Spleen (tissue), 11 donors: ENCODE measurements at regions not wholly inside any gene's neighbourhood (a gene's known extent, or its start where the extent isn't known, plus 50 kb on each side); places are given as distances from the start of the nearest gene placed in this dataset.

Source experiments
- DNase-seq: peaks from one replicate; pipeline ENCODE4 v3.0.0-alpha.2; 2020
- H3K27ac ChIP-seq, 8 donors: fragments of 200-600 bp; sonication (generic) in 7 of 8; 1 replicate in 4 of 8; 2 replicates in 4 of 8; pipeline versions ENCODE4 v1.5.0 to v1.8.0; 2016 to 2021; ENCODE audit warnings: inconsistent platforms in 4 of 8, mild to moderate bottlenecking in 4 of 8, moderate library complexity in 1 of 8
- H3K27me3 ChIP-seq, 7 donors: fragments of 200-600 bp; sonication (generic) in 6 of 7; replicated peaks in 1 of 7; 1 replicate in 4 of 7; 2 replicates in 3 of 7; pipeline versions ENCODE4 v1.5.0 to v1.8.0; 2016 to 2021; ENCODE audit warnings: inconsistent platforms in 3 of 7, mild to moderate bottlenecking in 1 of 7
- H3K36me3 ChIP-seq, 6 donors: fragments of 200-600 bp; sonication (generic) in 5 of 6; 1 replicate in 4 of 6; 2 replicates in 2 of 6; pipeline versions ENCODE4 v1.5.0 to v1.8.0; 2016 to 2021; ENCODE audit warnings: inconsistent platforms in 2 of 6
- H3K4me1 ChIP-seq, 6 donors: fragments of 200-600 bp; sonication (generic) in 5 of 6; 1 replicate in 3 of 6; 2 replicates in 3 of 6; pipeline versions ENCODE4 v1.5.0 to v1.8.0; 2016 to 2021; ENCODE audit warnings: inconsistent platforms in 3 of 6
- H3K4me3 ChIP-seq, 8 donors: fragments of 200-600 bp; sonication (generic) in 7 of 8; 1 replicate in 4 of 8; 2 replicates in 4 of 8; pipeline versions ENCODE4 v1.5.0 to v1.8.0; 2016 to 2021; ENCODE audit warnings: inconsistent platforms in 4 of 8, mild to moderate bottlenecking in 4 of 8, moderate library complexity in 2 of 8
- H3K9me3 ChIP-seq, 8 donors: fragments of 200-600 bp; sonication (generic) in 7 of 8; 1 replicate in 4 of 8; 2 replicates in 4 of 8; pipeline versions ENCODE4 v1.5.0 to v1.8.0; 2016 to 2021; ENCODE audit warnings: inconsistent platforms in 4 of 8
- CTCF ChIP-seq, 11 experiments: fragments of 200-600 bp in 7 of 11; fragments of 450-650 bp in 4 of 11; sonication (generic) in 4 of 11; IDR thresholded peaks in 8 of 11; conservative IDR thresholded peaks in 3 of 11; 1 replicate in 7 of 11; 2 replicates in 4 of 11; pipeline versions ENCODE4 v1.4.0 to v1.8.0; 2016 to 2021; ENCODE audit warnings: antibody characterized with exemption in 11 of 11, inconsistent platforms in 4 of 11, mild to moderate bottlenecking in 1 of 11
- POLR2A ChIP-seq, 3 donors: fragments of 450-650 bp; IDR thresholded peaks; one replicate each; pipeline ENCODE4 v1.5.1; 2017; ENCODE audit warnings: antibody characterized with exemption in 3 of 3, mild to moderate bottlenecking in 1 of 3
- POLR2AphosphoS5 ChIP-seq, 3 donors: sonication (generic); formaldehyde crosslinking; IDR thresholded peaks; one replicate each; pipeline ENCODE4 v1.5.1; 2017; ENCODE audit warnings: antibody characterized with exemption in 3 of 3
- WGBS, 5 donors: extraction: QIAGEN DNeasy Blood & Tissue Kit in 3 of 5; methylation state at CpG; one replicate each; pipeline versions ENCODE4 v1.1.5 to v1.1.7; 2013 to 2018; 5-methylcytosine and 5-hydroxymethylcytosine counted together
- intact Hi-C: fragments of 100-400 bp; cut with DNase I; formaldehyde crosslinking; loops from one replicate; pipeline ENCODE4 v1.15.0; 2023; ENCODE audit warnings: low total_unique reads
- donor health status: healthy with polysubstance abuse.
- donor health status: DM: no; HTN: no; CAD: no; lungs with moderate emphysema.
- donor health status: DM: no; HTN: no; CAD: no.
- donor health status: Bipolar disorder and iron deficiency.
- donor health status: healthy.
- donor health status: DM: no; HTN: no; CAD: no.
- donor health status: DM: yes; HTN: yes; CAD: no.

- 79 to 97% (median 89%) methylated on average over 4 of the region's 4 CpGs for WGBS, 5 donors
- Histone ChIP-seq H3K36me3 (no peaks in the 10 kb centered on the region), H3K4me3 (no peak overlapping the region), H3K27me3 (no peaks in the 10 kb centered on the region), H3K9me3 (peaks cover 0 to 5% (median 3%) of the 10 kb centered on the region in 8 donors), H3K4me1 (no peaks in the 10 kb centered on the region), H3K27ac (no peak overlapping the region)
- intact Hi-C loops: no loop called here
- DNase-seq: no peak
- no peak for TF ChIP-seq CTCF (IDR thresholded peaks at IDR 0.05 in 8 of 11, conservative IDR thresholded peaks at IDR 0.05 in 3 of 11)
- no peak for TF ChIP-seq POLR2A (IDR thresholded peaks at IDR 0.05)
- TF ChIP-seq POLR2AphosphoS5 (IDR thresholded peaks at IDR 0.05): no peak
These were observed 1425.3 kb upstream of the CDH9 start for GRCh38 chr5:28463728-28464127.

- no peak for DNase-seq
- Histone ChIP-seq H3K4me3 (no peak overlapping the region), H3K4me1 (no peaks in the 10 kb centered on the region), H3K36me3 (no peaks in the 10 kb centered on the region), H3K27ac (no peak overlapping the region), H3K27me3 (no peaks in the 10 kb centered on the region), H3K9me3 (peaks cover 0 to 37% (median 11%) of the 10 kb centered on the region in 8 donors)
- intact Hi-C loops: no loop called here
- TF ChIP-seq POLR2A (IDR thresholded peaks at IDR 0.05): no peak
- no peak for TF ChIP-seq CTCF (IDR thresholded peaks at IDR 0.05 in 8 of 11, conservative IDR thresholded peaks at IDR 0.05 in 3 of 11)
- TF ChIP-seq POLR2AphosphoS5 (IDR thresholded peaks at IDR 0.05): no peak
These were observed 1413.1 kb upstream of the CDH9 start for GRCh38 chr5:28451483-28451882.

GRCh38 chr5:28450997-28451396 is 1412.6 kb upstream of the CDH9 start:
- no peak for DNase-seq
- H3K27ac ChIP-seq: no peak overlapping the region
- peaks cover 0 to 42% (median 15%) of the 10 kb centered on the region in 8 donors for H3K9me3 ChIP-seq
- no peaks in the 10 kb centered on the region for H3K27me3 ChIP-seq
- H3K4me1 ChIP-seq: no peaks in the 10 kb centered on the region
- intact Hi-C loops: no loop called here
- H3K4me3 ChIP-seq: no peak overlapping the region
- H3K36me3 ChIP-seq: no peaks in the 10 kb centered on the region
- whole genome bisulfite sequencing, 5 donors: 25 to 47% (median 43%) methylated on average over 3 of the region's 3 CpGs
- TF ChIP-seq POLR2AphosphoS5 (IDR thresholded peaks at IDR 0.05) (no peak), CTCF (IDR thresholded peaks at IDR 0.05 in 8 of 11, conservative IDR thresholded peaks at IDR 0.05 in 3 of 11) (no peak), POLR2A (IDR thresholded peaks at IDR 0.05) (no peak)

- no peaks in the 10 kb centered on the region for H3K36me3 ChIP-seq
- no peaks in the 10 kb centered on the region for H3K4me1 ChIP-seq
- H3K27me3 ChIP-seq: no peaks in the 10 kb centered on the region
- H3K4me3 ChIP-seq: no peak overlapping the region
- peaks cover 0 to 58% (median 34%) of the 10 kb centered on the region in 8 donors for H3K9me3 ChIP-seq
- no peak for DNase-seq
- no peak for TF ChIP-seq CTCF (IDR thresholded peaks at IDR 0.05 in 8 of 11, conservative IDR thresholded peaks at IDR 0.05 in 3 of 11)
- TF ChIP-seq POLR2AphosphoS5 (IDR thresholded peaks at IDR 0.05): no peak
- TF ChIP-seq POLR2A (IDR thresholded peaks at IDR 0.05): no peak
- H3K27ac ChIP-seq: no peak overlapping the region
- WGBS, 5 donors: 62 to 85% (median 82%) methylated on average over 4 of the region's 4 CpGs
- intact Hi-C loops: no loop called here
These were observed 1410.4 kb upstream of the CDH9 start for GRCh38 chr5:28448791-28449190.
